ENCODE measurements at regions not wholly inside any gene's neighbourhood (a gene's known extent, or its start where the extent isn't known, plus 50 kb on each side); places are given as distances from the start of the nearest gene placed in this dataset.
A peak's percentile ranks its signal among the peaks of the same experiment; 100 is the strongest.

DNA sequence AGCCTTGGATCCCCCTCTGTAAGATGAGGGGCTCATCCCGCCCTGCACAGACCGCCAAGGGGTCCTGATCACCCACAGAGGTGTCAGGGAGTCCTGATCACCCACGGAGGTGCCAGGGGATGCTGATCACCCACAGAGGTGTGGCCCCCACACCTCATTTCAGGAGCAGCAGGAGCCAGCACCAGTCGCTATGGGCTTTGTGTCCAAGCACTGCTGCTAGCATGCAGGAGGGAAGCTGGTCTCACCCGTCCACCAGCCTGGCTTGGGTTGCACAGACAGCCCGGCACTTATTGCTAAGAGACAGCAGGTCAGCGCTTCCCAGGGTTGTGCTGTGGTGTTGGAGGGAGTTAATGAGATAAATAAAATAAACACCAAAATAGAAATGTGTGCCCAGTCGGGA is 88.5 kb downstream of the ADRA2C start:
- Histone ChIP-seq H3K4me3 (ENCODE audit: insufficient read depth, low read depth, low read length) (no peak overlapping the region), H3K36me3 (replicated peaks; ENCODE audit: control insufficient read depth, insufficient read depth, low read length) (no peaks in the 10 kb centered on the region), H3K27me3 (ENCODE audit: control insufficient read depth, insufficient read depth, low read length) (no peaks in the 10 kb centered on the region; the same call in 1 of the 2 replicates)
- DNase-seq, result no peak

DNA sequence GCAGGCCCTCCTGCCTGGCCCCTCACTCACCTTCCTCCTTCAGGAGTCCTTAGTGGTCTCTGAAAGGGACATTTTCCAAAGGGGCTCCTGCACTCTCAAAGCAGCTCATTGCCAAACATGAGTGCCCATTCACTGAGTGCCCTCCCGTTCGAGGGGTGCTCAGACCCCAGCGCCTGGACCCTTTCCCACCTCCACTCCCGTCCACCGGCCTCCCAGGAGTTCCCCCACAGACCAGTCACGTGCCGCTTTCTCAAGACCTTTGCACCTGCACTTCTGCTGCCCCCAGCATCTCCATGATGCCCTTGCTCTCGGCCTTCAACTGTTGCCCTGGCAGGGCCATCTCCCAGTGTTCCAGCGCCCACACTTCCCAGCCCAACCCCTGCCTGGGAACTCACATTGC is 89.5 kb downstream of the ADRA2C start:
- no peak overlapping the region for H3K4me3 ChIP-seq (ENCODE audit: insufficient read depth, low read depth, low read length)
- DNase-seq, result no peak

DNA sequence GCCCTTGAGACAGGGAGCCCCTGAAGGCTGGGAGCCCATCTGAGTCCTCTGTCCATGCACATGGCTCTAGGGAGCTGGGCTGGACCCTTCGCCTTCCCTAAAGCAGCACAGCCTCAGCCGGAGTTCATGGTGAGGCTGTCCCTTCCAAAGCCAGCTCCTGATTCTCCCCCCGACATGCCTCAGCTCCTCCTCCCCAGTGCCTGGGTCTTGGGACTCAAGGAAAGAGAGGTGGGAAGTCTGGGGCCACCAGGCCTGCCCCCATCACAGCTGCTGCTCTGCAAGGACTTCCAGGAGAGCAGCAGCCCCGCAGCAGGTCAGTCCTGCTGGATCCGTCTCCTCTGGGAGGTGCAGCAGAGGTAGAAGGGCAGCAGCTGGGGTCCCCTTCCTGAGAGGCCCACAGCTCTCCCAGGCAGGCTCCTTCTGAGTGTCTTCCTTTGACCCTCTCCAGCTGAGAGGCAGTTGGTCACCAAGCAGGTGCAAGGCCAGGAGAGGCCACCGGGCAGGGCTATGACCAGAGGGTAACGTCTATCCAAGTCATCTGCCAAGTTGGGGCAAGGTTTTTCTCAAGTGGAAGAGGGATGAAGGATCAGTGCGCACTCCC is 90.5 kb downstream of the ADRA2C start:
- DNase-seq, result no peak
- no peaks in the 10 kb centered on the region for H3K36me3 ChIP-seq (replicated peaks; ENCODE audit: control insufficient read depth, insufficient read depth, low read length)
- no peaks in the 10 kb centered on the region for H3K27me3 ChIP-seq (ENCODE audit: control insufficient read depth, insufficient read depth, low read length)
- H3K4me3 ChIP-seq (ENCODE audit: insufficient read depth, low read depth, low read length), result no peak overlapping the region

More for the DNA sequence above, 89.5 kb downstream of the ADRA2C start:
- H3K27me3 ChIP-seq (ENCODE audit: control insufficient read depth, insufficient read depth, low read length), result no peaks in the 10 kb centered on the region
- H3K36me3 ChIP-seq (replicated peaks; ENCODE audit: control insufficient read depth, insufficient read depth, low read length), result no peaks in the 10 kb centered on the region

- no peak for DNase-seq
- no peaks in the 10 kb centered on the region for H3K27me3 ChIP-seq (ENCODE audit: control insufficient read depth, insufficient read depth, low read length)
- H3K4me3 ChIP-seq (ENCODE audit: insufficient read depth, low read depth, low read length), result no peak overlapping the region
- H3K36me3 ChIP-seq (replicated peaks; ENCODE audit: control insufficient read depth, insufficient read depth, low read length), result no peaks in the 10 kb centered on the region
Observed at GRCh38 chr4:3857269-3857926, 91.2 kb downstream of the ADRA2C start.

DNA sequence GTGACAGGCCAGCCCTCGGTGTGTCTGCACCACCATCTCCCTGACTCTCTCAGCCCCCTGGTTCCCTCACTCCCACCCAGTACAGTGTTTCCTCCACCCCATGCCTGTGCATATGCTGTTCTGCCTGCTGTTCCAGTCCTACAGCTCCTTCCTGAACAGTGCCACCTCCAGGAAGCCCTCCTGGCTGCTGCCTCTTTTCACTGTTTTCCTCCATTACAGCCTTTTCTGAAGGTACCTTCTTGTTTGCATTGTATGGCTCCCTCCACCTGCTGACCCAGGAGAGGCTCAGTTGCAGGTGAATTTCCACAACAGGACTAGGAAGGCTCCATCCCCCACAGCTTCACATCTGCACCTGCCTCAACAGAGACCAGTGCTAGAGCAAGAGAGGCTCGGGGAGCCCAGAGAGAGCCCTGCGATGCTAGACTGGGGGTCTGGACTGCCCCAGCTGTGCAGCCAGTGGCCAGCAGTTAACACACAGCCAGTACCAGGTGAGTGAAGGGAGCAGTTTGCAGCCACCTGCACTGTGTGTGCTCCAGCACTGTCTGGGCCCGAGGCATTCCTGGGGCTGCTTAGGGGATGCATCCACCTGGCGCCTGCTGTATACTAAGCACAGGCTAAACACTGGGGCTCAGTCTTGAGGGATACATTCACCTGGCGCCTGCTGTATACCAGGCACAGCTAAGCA is 92.0 kb downstream of the ADRA2C start:
- Histone ChIP-seq H3K27me3 (ENCODE audit: control insufficient read depth, insufficient read depth, low read length) (no peaks in the 10 kb centered on the region), H3K36me3 (replicated peaks; ENCODE audit: control insufficient read depth, insufficient read depth, low read length) (no peaks in the 10 kb centered on the region), H3K4me3 (ENCODE audit: insufficient read depth, low read depth, low read length) (no peak overlapping the region)
- DNase-seq, result peak; percentile 71

GRCh38 chr4:3858765-3859388 is 92.7 kb downstream of the ADRA2C start:
- no peak for DNase-seq
- Histone ChIP-seq H3K27me3 (ENCODE audit: control insufficient read depth, insufficient read depth, low read length) (no peaks in the 10 kb centered on the region), H3K4me3 (ENCODE audit: insufficient read depth, low read depth, low read length) (no peak overlapping the region), H3K36me3 (replicated peaks; ENCODE audit: control insufficient read depth, insufficient read depth, low read length) (no peaks in the 10 kb centered on the region)

DNA sequence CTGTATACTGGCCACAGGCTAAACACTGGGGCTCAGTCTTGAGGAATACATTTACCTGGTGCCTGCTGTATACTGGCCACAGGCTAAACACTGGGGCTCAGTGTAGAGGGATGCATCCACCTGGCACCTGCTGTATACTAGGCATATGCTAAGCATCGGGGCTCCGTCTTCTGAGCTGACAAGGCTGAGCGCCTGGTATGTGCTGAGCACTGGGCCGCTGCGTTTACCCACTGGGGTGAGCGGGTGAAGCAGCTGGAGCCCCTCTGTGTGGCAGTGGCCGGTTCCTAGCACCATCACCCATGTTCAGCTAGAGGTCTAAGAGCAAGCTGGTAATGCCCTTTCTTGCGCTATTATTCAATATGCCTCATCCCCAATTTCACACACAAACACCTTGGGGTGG is 93.4 kb downstream of the ADRA2C start:
- Histone ChIP-seq H3K36me3 (replicated peaks; ENCODE audit: control insufficient read depth, insufficient read depth, low read length) (no peaks in the 10 kb centered on the region), H3K4me3 (ENCODE audit: insufficient read depth, low read depth, low read length) (no peak overlapping the region), H3K27me3 (ENCODE audit: control insufficient read depth, insufficient read depth, low read length) (no peaks in the 10 kb centered on the region)
- DNase-seq, result no peak

DNA sequence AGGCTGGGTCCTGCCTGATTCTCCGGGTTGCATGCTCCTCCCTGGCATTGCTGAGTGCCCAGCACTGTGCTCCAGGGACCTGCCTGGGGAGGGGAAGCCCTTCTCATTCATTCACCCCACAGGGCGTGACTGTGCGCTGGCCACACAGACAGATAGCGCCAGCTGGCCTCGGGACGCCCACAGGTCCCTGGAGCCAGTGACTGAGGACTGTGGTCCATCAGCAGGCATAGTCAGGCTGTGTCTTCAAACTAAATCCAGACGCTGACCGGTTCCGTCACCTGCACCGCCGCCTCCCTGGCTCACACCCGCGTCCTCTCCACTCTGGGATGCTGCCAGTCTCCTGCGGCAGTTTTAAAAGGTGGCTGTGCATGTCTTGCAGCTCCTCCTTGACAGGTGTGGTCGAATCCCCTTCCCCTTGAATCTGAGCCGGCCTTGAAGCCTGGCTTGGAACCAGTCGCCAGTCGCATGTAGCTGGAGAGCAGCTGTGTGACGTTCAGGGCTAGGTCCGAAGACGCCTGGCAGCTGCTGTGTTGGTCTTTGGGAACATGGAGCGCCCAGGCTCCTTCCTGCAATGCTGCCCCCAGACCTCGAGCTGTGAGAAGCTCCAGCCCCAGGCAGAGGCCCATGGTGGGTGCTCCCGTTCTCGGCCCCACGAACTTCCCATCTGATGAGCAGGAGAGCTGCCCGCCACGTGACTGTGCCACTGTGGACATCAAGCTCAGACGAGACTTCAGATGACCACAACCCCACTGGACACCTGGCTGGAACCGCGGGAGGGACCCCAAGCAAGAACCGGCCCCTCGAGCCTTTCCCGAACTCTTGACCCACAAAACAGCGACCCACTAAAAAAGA is 94.1 kb downstream of the ADRA2C start:
- DNase-seq, result peak; percentile 51
- H3K36me3 ChIP-seq (replicated peaks; ENCODE audit: control insufficient read depth, insufficient read depth, low read length), result no peaks in the 10 kb centered on the region
- H3K4me3 ChIP-seq (ENCODE audit: insufficient read depth, low read depth, low read length), result no peak overlapping the region
- no peaks in the 10 kb centered on the region for H3K27me3 ChIP-seq (ENCODE audit: control insufficient read depth, insufficient read depth, low read length)

DNA sequence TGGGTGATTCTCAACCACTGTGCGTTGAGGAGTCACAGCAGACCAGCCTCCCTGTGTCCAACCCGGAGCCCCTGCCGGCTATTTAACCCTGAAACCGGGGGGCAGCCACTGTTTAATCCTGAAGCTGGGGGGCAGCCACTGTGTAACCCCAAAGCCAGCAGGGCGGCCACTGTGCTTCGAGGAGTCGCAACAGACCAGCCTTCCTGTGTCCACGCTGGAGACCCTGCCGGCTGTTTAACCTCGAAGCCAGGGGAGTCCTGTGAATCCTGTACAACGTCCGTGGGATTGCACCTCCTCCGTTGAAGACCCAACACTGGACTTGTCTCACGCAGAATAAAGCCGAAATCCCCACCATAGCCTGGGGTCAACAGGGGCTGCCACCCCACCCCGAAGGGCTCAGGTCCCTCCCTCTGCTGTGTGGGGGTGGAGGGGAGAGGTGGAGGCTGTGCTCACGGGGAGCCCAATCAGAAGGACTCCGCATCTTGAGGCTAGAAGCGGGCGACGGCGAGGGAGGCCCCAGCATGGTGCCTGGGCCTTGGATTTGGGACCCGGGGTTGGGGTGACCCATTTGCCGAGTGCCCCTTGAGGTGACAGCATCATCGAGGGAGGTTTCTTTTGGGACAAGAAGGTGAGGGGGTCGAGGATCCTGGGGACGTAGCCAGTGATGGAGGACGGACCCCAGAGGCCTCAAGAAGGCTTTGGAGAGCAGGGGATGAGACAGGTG is 94.9 kb downstream of the ADRA2C start:
- Histone ChIP-seq H3K36me3 (replicated peaks; ENCODE audit: control insufficient read depth, insufficient read depth, low read length) (no peaks in the 10 kb centered on the region), H3K4me3 (ENCODE audit: insufficient read depth, low read depth, low read length) (no peak overlapping the region), H3K27me3 (ENCODE audit: control insufficient read depth, insufficient read depth, low read length) (no peaks in the 10 kb centered on the region)
- peak; percentile 55 for DNase-seq

- Histone ChIP-seq H3K27me3 (ENCODE audit: control insufficient read depth, insufficient read depth, low read length) (no peaks in the 10 kb centered on the region), H3K36me3 (replicated peaks; ENCODE audit: control insufficient read depth, insufficient read depth, low read length) (no peaks in the 10 kb centered on the region), H3K4me3 (ENCODE audit: insufficient read depth, low read depth, low read length) (peak overlapping the region; percentile 53)
- DNase-seq, result no peak
Observed at GRCh38 chr4:3861720-3862639, 95.8 kb downstream of the ADRA2C start.

GRCh38 chr4:3862640-3863420 is 96.6 kb downstream of the ADRA2C start:
- Histone ChIP-seq H3K27me3 (ENCODE audit: control insufficient read depth, insufficient read depth, low read length) (no peaks in the 10 kb centered on the region), H3K36me3 (replicated peaks; ENCODE audit: control insufficient read depth, insufficient read depth, low read length) (no peaks in the 10 kb centered on the region), H3K4me3 (ENCODE audit: insufficient read depth, low read depth, low read length) (peak overlapping the region; percentile 53)
- peak; percentile 98 for DNase-seq

DNA sequence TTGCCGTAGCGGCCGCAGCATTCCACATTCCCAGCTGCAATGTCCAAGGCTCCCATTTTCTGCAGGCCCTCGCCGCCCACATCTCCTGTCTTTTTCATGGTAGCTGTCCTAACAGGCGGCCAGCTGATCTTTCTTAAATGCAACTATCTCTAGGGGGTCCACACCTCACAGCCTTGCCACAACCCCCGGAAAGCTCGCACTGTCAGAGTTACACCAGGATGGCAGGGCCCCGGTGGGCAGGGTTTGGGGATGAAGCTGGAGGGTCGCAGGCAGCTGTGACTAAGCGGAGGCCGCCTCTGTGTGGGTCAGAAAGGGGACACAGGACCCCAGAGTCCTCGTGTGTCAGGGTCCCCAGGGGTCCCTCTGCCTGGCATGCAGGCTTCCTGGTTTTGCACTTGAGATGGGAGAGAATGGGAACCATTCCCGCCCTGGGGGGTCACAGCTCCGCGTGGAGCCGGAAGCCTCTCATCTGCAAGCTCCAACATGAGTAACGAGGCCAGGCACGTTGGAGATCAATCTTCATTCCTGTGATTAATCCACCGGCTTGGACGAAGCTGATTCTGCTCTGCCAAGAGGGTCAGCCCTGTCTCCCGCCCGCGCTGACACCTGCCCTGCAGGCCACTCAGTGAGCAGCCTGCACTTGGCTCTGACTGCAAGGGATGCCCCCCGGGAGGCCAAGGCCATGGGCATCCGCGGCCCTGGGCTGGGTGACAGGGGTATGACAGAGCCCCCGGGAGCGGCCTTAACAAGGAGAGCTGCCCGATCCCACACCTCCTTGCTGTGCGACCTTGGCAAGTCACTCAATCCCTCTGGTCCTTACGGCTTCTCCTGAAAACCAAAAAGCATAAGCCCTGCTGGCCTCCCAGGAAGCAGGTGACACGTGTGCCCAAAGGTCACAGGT is 97.9 kb downstream of the ADRA2C start:
- Histone ChIP-seq H3K36me3 (replicated peaks; ENCODE audit: control insufficient read depth, insufficient read depth, low read length) (no peaks in the 10 kb centered on the region), H3K4me3 (ENCODE audit: insufficient read depth, low read depth, low read length) (no peak overlapping the region), H3K27me3 (ENCODE audit: control insufficient read depth, insufficient read depth, low read length) (no peaks in the 10 kb centered on the region; the same call in 1 of the 2 replicates)
- peak; percentile 58 for DNase-seq

All from H7 (cell line).